CD4-positive, alpha-beta T cell (primary cell): ENCODE measurements at regions not wholly inside any gene's neighbourhood (a gene's known extent, or its start where the extent isn't known, plus 50 kb on each side); places are given as distances from the start of the nearest gene placed in this dataset.

ENCODE experiments used
- ATAC-seq: fragments of 200-7000 bp; cut with Tn5 transposase; one replicate; pipeline ENCODE4 v1.10.0; 2022; ENCODE audit warnings: mild to moderate bottlenecking; ENCODE audit not compliant: poor library complexity
- CTCF ChIA-PET: fragments of 350-600 bp; sonication (Branson Sonifier 250); formaldehyde crosslinking; loops from one replicate; lab custom pipeline; 2021; ENCODE audit warnings: antibody characterized with exemption, inconsistent platforms; lab: Charles Lee
- POLR2A ChIA-PET: fragments of 350-600 bp; sonication (Branson Sonifier 250); formaldehyde crosslinking; loops from one replicate; lab custom pipeline; 2021; ENCODE audit warnings: antibody characterized with exemption, inconsistent platforms; lab: Charles Lee
- DNase-seq, 14 experiments: peaks; one replicate each; pipeline ENCODE4 v3.0.0-alpha.2; 2013 to 2020; ENCODE audit warnings: mixed read lengths in 2 of 14
- H3K27ac ChIP-seq, 2 donors: one replicate each; pipeline versions ENCODE4 v1.5.1 to v1.7.0; 2013; ENCODE audit warnings: low read length in 2 of 2, low read depth in 1 of 2, mild to moderate bottlenecking in 1 of 2
- H3K27me3 ChIP-seq, 2 experiments: 1 replicate in 1 of 2; 2 replicates in 1 of 2; pipeline versions ENCODE4 v1.6.1 to v1.7.0; 2013; ENCODE audit warnings: low read length in 2 of 2, control low read depth in 1 of 2, mild to moderate bottlenecking in 1 of 2, moderate library complexity in 1 of 2; ENCODE audit not compliant: insufficient read depth in 2 of 2, control insufficient read depth in 1 of 2
- H3K36me3 ChIP-seq: one replicate; pipeline ENCODE4 v1.6.1; 2013; ENCODE audit warnings: low read length, control low read depth; ENCODE audit not compliant: insufficient read depth
- H3K4me1 ChIP-seq: one replicate; pipeline ENCODE4 v1.6.1; 2013; ENCODE audit warnings: low read length, control low read depth; ENCODE audit not compliant: insufficient read depth
- H3K4me3 ChIP-seq: one replicate; pipeline ENCODE4 v1.5.1; 2013; ENCODE audit warnings: mild to moderate bottlenecking, low read length, moderate library complexity
- H3K9me3 ChIP-seq, 2 experiments: 1 replicate in 1 of 2; 2 replicates in 1 of 2; pipeline versions ENCODE4 v1.6.1 to v1.7.0; 2013; ENCODE audit warnings: low read length in 2 of 2, mild to moderate bottlenecking in 2 of 2, control low read depth in 1 of 2, moderate library complexity in 1 of 2; ENCODE audit not compliant: control insufficient read depth in 1 of 2, insufficient read depth in 1 of 2
- H3K27ac Mint-ChIP-seq: one replicate; pipeline ENCODE4 v1.8.0; 2020; ENCODE audit warnings: mixed read lengths
- H3K27me3 Mint-ChIP-seq: one replicate; pipeline ENCODE4 v1.8.0; 2021; ENCODE audit warnings: mixed read lengths
- H3K36me3 Mint-ChIP-seq: one replicate; pipeline ENCODE4 v1.8.0; 2021; ENCODE audit warnings: low read depth, mixed read lengths
- H3K4me1 Mint-ChIP-seq: one replicate; pipeline ENCODE4 v1.8.0; 2021; ENCODE audit warnings: low read depth, mixed read lengths
- H3K4me3 Mint-ChIP-seq: one replicate; pipeline ENCODE4 v1.8.0; 2020; ENCODE audit warnings: mild to moderate bottlenecking, mixed read lengths
- H3K9me3 Mint-ChIP-seq: one replicate; pipeline ENCODE4 v1.8.0; 2020; ENCODE audit warnings: mixed read lengths
- CTCF ChIP-seq: fragments of 200-600 bp; IDR thresholded peaks from one replicate; pipeline ENCODE4 v1.8.0; 2022; ENCODE audit warnings: antibody characterized with exemption, mild to moderate bottlenecking
- intact Hi-C, 2 experiments: fragments of 100-400 bp; cut with DNase I in 1 of 2; cut with micrococcal nuclease in 1 of 2; formaldehyde crosslinking; loops; one replicate each; pipeline versions ENCODE4 v1.15.1 to v1.9.0; 2023 to 2025; cut with DNase I, micrococcal nuclease

GRCh38 chr5:159486836-159487235 lies 156.5 kb upstream of the IL12B start:
- TF ChIP-seq CTCF, result no peak
- CTCF ChIA-PET, result no interaction called here

GRCh38 chr5:159488516-159488915 lies 158.2 kb upstream of the IL12B start:
- Mint-ChIP-seq H3K9me3 (no peaks in the 10 kb centered on the region), H3K4me3 (no peak overlapping the region), H3K36me3 (no peaks in the 10 kb centered on the region), H3K4me1 (no peaks in the 10 kb centered on the region), H3K27me3 (no peaks in the 10 kb centered on the region), H3K27ac (no peak overlapping the region)
- H3K4me3 ChIP-seq, result no peak overlapping the region
- ATAC-seq (no peak), DNase-seq (no peak)
- no peak overlapping the region for H3K27ac ChIP-seq
- TF ChIP-seq CTCF, result no peak
- H3K9me3 ChIP-seq, result no peaks in the 10 kb centered on the region
- no peaks in the 10 kb centered on the region for H3K36me3 ChIP-seq
- ChIA-PET POLR2A (no interaction called here), CTCF (no interaction called here)
- H3K4me1 ChIP-seq, result no peaks in the 10 kb centered on the region
- intact Hi-C loops, result no loop called here
- H3K27me3 ChIP-seq, result no peaks in the 10 kb centered on the region

More at GRCh38 chr5:159486836-159487235, 156.5 kb upstream of the IL12B start:
- Histone ChIP-seq H3K36me3 (no peaks in the 10 kb centered on the region), H3K4me3 (no peak overlapping the region), H3K27ac (no peak overlapping the region), H3K27me3 (no peaks in the 10 kb centered on the region), H3K4me1 (no peaks in the 10 kb centered on the region), H3K9me3 (no peaks in the 10 kb centered on the region)
- ATAC-seq (no peak), DNase-seq (no peak)
- Mint-ChIP-seq H3K27me3 (no peaks in the 10 kb centered on the region), H3K4me1 (no peaks in the 10 kb centered on the region), H3K36me3 (no peaks in the 10 kb centered on the region), H3K27ac (no peak overlapping the region), H3K9me3 (no peaks in the 10 kb centered on the region), H3K4me3 (no peak overlapping the region)
- POLR2A ChIA-PET, result no interaction called here
- intact Hi-C loops, result no loop called here

GRCh38 chr5:159489779-159490178 lies 159.5 kb upstream of the IL12B start:
- Histone ChIP-seq H3K9me3 (no peaks in the 10 kb centered on the region), H3K4me1 (no peaks in the 10 kb centered on the region), H3K36me3 (no peaks in the 10 kb centered on the region), H3K27me3 (no peaks in the 10 kb centered on the region), H3K27ac (no peak overlapping the region), H3K4me3 (no peak overlapping the region)
- Mint-ChIP-seq H3K27me3 (no peaks in the 10 kb centered on the region), H3K4me1 (no peaks in the 10 kb centered on the region), H3K36me3 (no peaks in the 10 kb centered on the region), H3K4me3 (no peak overlapping the region), H3K27ac (no peak overlapping the region), H3K9me3 (no peaks in the 10 kb centered on the region)
- no peak for DNase-seq
- intact Hi-C loops, result no loop called here
- no peak for ATAC-seq
- TF ChIP-seq CTCF, result no peak
- CTCF ChIA-PET, result no interaction called here
- POLR2A ChIA-PET, result no interaction called here
